ENCODE measurements at regions not wholly inside any gene's neighbourhood (a gene's known extent, or its start where the extent isn't known, plus 50 kb on each side); places are given as distances from the start of the nearest gene placed in this dataset.

DNA sequence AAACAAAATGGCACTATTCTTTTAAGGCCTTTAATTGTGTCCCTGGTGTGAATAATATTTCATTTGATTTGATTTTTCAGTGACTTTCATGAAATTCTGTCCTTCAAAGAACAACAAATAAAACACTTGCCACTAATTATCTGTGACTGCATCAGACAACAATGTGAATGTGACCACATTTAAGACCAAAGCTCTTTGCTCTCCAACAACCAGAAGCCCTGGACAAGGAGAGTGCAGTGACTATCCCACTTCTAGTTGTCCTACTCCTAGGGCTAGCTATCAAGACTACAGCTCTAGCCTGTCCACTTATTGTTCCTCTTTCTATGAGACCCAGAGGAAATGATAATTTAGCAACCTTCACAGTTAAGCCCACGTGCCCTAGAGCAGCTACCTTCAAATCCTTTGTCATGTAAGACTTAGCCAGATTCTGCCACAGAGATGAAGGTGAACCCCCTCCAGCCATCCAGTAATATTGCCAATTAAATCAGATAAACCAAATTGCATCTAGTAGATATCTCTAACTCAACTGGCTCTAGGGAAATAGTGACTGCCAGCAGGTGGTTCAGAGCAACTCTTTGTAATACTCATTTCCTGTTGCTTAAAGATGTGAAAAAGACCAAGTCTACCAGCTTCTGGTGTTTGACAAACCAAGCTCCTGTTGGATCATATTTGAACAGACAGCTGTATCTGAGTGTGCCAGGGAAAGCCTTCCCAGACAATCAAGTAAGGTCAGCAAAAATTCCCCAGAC is 142.6 kb upstream of the BLID start:
- Histone ChIP-seq H3K4me1 (peaks cover 6% of the 10 kb centered on the region), H3K4me3 (no peak overlapping the region), H3K9me3 (no peaks in the 10 kb centered on the region), H3K27me3 (no peaks in the 10 kb centered on the region), H3K36me3 (no peaks in the 10 kb centered on the region), H3K27ac (no peak overlapping the region)
- DNase-seq (ENCODE audit: extremely low spot score in 2 of 2), result no peak
- no peak for TF ChIP-seq POLR2A (IDR thresholded peaks at IDR 0.05)
- no peak for TF ChIP-seq POLR2AphosphoS5 (IDR thresholded peaks at IDR 0.05; ENCODE audit: insufficient read depth in 1 of 2, low read depth in 1 of 2)
- TF ChIP-seq, protein P1, sequence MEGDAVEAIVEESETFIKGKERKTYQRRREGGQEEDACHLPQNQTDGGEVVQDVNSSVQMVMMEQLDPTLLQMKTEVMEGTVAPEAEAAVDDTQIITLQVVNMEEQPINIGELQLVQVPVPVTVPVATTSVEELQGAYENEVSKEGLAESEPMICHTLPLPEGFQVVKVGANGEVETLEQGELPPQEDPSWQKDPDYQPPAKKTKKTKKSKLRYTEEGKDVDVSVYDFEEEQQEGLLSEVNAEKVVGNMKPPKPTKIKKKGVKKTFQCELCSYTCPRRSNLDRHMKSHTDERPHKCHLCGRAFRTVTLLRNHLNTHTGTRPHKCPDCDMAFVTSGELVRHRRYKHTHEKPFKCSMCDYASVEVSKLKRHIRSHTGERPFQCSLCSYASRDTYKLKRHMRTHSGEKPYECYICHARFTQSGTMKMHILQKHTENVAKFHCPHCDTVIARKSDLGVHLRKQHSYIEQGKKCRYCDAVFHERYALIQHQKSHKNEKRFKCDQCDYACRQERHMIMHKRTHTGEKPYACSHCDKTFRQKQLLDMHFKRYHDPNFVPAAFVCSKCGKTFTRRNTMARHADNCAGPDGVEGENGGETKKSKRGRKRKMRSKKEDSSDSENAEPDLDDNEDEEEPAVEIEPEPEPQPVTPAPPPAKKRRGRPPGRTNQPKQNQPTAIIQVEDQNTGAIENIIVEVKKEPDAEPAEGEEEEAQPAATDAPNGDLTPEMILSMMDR (IDR thresholded peaks at IDR 0.05), result no peak
- intact Hi-C loops (cut with DNase I), result no loop called here

DNA sequence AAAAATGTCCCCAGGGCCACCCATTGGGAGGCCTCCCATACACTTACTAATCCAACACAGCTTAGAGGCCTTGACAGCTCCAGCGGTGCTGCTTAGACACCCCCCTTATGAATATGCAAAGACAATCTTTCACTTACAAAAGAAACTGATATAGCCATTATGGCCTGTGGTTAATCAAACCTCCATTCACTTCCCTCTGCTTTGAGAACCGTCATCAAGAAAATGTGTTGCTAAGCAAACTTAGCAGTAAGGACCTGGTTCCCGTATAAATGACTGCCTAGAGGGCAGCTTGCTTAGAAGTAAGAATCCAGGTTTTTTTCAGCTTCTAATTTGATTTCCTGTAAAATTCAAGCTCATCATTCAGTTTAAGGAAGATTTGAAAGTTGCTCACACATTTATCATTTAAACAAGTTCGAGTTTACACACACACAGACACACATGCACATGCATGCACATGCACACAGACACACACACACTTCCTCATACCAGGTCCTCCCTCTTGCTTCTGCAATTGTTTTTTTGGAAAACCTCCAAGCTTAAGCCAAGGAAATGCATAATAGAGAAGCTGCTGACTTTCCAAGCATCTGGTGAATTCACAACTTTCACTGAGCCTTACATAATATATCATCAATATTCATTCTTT is 137.7 kb upstream of the BLID start:
- DNase-seq (ENCODE audit: extremely low spot score in 2 of 2), result no peak
- intact Hi-C loops (cut with DNase I), result no loop called here
- no peak for TF ChIP-seq POLR2AphosphoS5 (IDR thresholded peaks at IDR 0.05; ENCODE audit: insufficient read depth in 1 of 2, low read depth in 1 of 2)
- TF ChIP-seq, protein P1 (IDR thresholded peaks at IDR 0.05), result no peak

DNA sequence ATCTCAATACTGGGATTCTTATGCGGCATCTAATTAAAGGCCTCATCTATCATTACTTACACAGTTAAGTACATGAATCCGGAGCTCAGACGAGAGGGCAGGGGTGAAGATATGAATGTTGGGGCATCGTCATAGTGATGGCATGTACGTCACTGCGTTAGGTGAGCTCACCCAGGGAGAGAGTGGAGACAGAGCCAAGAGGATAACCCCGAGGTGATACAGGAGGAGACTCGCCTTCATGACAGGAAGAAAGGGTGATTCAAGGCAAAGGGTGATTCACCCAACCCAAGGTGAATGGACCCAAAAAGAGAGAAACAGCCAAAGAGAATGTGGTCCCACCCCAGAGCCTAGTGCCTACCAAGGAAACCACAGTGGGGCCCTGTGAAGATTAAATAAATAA is 132.9 kb upstream of the BLID start:
- Histone ChIP-seq H3K4me3 (no peak overlapping the region), H3K27me3 (no peaks in the 10 kb centered on the region), H3K4me1 (peaks cover 6% of the 10 kb centered on the region), H3K9me3 (no peaks in the 10 kb centered on the region), H3K27ac (no peak overlapping the region), H3K36me3 (no peaks in the 10 kb centered on the region)
- DNase-seq (ENCODE audit: extremely low spot score in 2 of 2), result no peak
- TF ChIP-seq, protein P1 (IDR thresholded peaks at IDR 0.05), result no peak
- TF ChIP-seq POLR2A (IDR thresholded peaks at IDR 0.05), result no peak
- no peak for TF ChIP-seq POLR2AphosphoS5 (IDR thresholded peaks at IDR 0.05; ENCODE audit: insufficient read depth in 1 of 2, low read depth in 1 of 2)
- intact Hi-C loops (cut with DNase I), result no loop called here

More for the DNA sequence above, 137.7 kb upstream of the BLID start:
- Histone ChIP-seq H3K4me1 (peaks cover 8% of the 10 kb centered on the region), H3K36me3 (no peaks in the 10 kb centered on the region), H3K9me3 (no peaks in the 10 kb centered on the region), H3K4me3 (no peak overlapping the region), H3K27ac (no peak overlapping the region), H3K27me3 (no peaks in the 10 kb centered on the region)

DNA sequence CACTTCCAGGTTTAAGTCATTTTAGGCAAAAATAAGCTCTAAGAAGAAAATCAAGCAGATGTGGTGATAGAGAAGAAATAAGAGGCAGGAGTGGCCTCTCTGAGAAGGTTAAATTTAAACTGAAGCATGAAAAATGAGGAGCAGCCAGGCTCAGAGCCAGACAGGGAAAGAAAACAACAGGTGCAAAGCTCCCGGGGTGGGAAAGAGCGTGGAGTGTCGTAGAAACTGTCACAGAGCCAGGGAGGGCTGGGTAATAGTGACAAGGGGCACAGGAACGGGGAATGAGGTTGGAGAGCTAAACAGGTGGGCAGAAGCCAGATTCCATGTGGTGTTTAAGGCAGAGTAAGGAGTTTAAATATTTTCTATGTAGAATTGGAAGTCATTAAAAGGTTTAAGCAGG is 132.1 kb upstream of the BLID start:
- H3K36me3 ChIP-seq, result no peaks in the 10 kb centered on the region
- intact Hi-C loops (cut with DNase I), result no loop called here
- no peaks in the 10 kb centered on the region for H3K27me3 ChIP-seq
- no peak overlapping the region for H3K27ac ChIP-seq
- H3K4me3 ChIP-seq, result no peak overlapping the region
- DNase-seq (ENCODE audit: extremely low spot score in 2 of 2), result no peak
- H3K4me1 ChIP-seq, result no peaks in the 10 kb centered on the region
- no peak for TF ChIP-seq POLR2AphosphoS5 (IDR thresholded peaks at IDR 0.05; ENCODE audit: insufficient read depth in 1 of 2, low read depth in 1 of 2)
- TF ChIP-seq, protein P1 (IDR thresholded peaks at IDR 0.05), result no peak
- H3K9me3 ChIP-seq, result no peaks in the 10 kb centered on the region

DNA sequence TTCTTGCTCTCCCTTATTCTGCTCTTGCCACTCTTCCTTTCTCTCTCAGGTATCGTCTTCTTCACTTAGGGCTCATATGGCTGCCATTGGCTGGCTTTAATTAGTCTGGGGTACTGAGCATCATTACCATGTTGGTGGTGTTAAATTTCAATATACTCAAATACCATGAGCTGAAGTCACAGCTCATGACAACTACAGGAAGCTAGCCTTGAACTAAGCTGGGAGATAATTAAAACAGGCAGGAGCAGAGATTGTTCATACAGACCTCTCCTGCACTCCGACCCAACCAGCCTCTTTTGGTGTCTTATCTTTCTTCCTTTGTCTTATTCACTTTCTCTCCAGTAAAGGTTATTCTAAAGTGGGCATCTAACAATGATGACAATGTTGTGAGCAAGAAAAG is 130.9 kb upstream of the BLID start:
- TF ChIP-seq POLR2AphosphoS5 (IDR thresholded peaks at IDR 0.05; ENCODE audit: insufficient read depth in 1 of 2, low read depth in 1 of 2) (no peak), POLR2A (IDR thresholded peaks at IDR 0.05) (no peak)
- TF ChIP-seq, protein P1 (IDR thresholded peaks at IDR 0.05), result no peak
- Histone ChIP-seq H3K27me3 (no peaks in the 10 kb centered on the region), H3K27ac (no peak overlapping the region), H3K4me3 (no peak overlapping the region), H3K36me3 (no peaks in the 10 kb centered on the region), H3K9me3 (no peaks in the 10 kb centered on the region), H3K4me1 (no peaks in the 10 kb centered on the region)
- DNase-seq (ENCODE audit: extremely low spot score in 2 of 2), result no peak
- intact Hi-C loops (cut with DNase I), result no loop called here

Data from vagina (tissue), 2 donors.